ENCODE measurements at regions not wholly inside any gene's neighbourhood (a gene's known extent, or its start where the extent isn't known, plus 50 kb on each side); places are given as distances from the start of the nearest gene placed in this dataset.
"Not testable (repeated sequence)": the region's sequence is repeated elsewhere in the genome, so short reads cannot be mapped to it uniquely, and the experiment has no call there.

GRCh38 chr7:79515358-79515757 is 61.9 kb upstream of the MAGI2 start:
- DNase-seq (ENCODE audit: insufficient read length, low spot score) (no peak), FAIRE-seq (no peak)

- no peak for FAIRE-seq
Measured at GRCh38 chr7:79513261-79513660, 59.8 kb upstream of the MAGI2 start.

GRCh38 chr7:79512261-79512660 is 58.8 kb upstream of the MAGI2 start:
- no peak for DNase-seq (ENCODE audit: insufficient read length, low spot score)
- no peak for FAIRE-seq

More at GRCh38 chr7:79513261-79513660, 59.8 kb upstream of the MAGI2 start:
- DNase-seq (ENCODE audit: insufficient read length, low spot score) = no peak

- FAIRE-seq; DNase-seq (ENCODE audit: insufficient read length, low spot score): not testable (repeated sequence)
Measured at GRCh38 chr7:79511056-79511455, 57.6 kb upstream of the MAGI2 start.

GRCh38 chr7:79507131-79507530 is 53.7 kb upstream of the MAGI2 start:
- no peak for FAIRE-seq
- no peak for DNase-seq (ENCODE audit: insufficient read length, low spot score)

- FAIRE-seq = no peak
Measured at GRCh38 chr7:79506481-79506880, 53.0 kb upstream of the MAGI2 start.

GRCh38 chr7:79504607-79505389 is 51.3 kb upstream of the MAGI2 start:
- no peak for DNase-seq (ENCODE audit: insufficient read length, low spot score)

More at GRCh38 chr7:79506481-79506880, 53.0 kb upstream of the MAGI2 start:
- DNase-seq (ENCODE audit: insufficient read length, low spot score) = no peak

More at GRCh38 chr7:79504607-79505389, 51.3 kb upstream of the MAGI2 start:
- FAIRE-seq = no peak
